ENCODE measurements at regions not wholly inside any gene's neighbourhood (a gene's known extent, or its start where the extent isn't known, plus 50 kb on each side); places are given as distances from the start of the nearest gene placed in this dataset.
"Not testable (repeated sequence)": the region's sequence is repeated elsewhere in the genome, so short reads cannot be mapped to it uniquely, and the experiment has no call there.

DNA sequence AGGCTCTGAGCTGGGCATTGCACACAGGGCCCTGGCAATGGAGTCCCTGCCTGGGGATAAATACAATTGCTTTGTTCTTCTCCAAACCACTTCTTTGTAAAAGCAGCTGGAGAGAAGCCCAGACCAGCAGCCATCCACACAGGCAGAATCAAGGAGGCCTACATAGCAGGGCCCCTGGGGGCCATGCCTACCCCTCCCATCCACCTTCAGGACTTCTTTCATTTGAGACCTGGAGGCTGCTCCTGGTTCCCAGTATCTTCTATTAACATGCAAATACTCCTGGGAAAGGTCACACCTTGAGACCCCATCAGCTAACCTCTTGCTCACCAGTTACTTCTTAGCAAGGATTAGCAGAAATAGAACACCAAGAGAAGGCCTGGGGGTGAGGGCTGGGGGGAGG lies 511.1 kb downstream of the SOX6 start:
- no peak for DNase-seq (ENCODE audit: low read depth)
- TF ChIP-seq CTCF (IDR thresholded peaks at IDR 0.05; ENCODE audit: low read length, missing control alignments) = no peak
- no peak overlapping the region for H3K4me3 ChIP-seq (replicated peaks; ENCODE audit: low read depth, low read length)

- DNase-seq (ENCODE audit: low read depth) = no peak
- no peak overlapping the region for H3K4me3 ChIP-seq (replicated peaks; ENCODE audit: low read depth, low read length)
- TF ChIP-seq CTCF (IDR thresholded peaks at IDR 0.05; ENCODE audit: low read length, missing control alignments) = no peak
Measured at GRCh38 chr11:15848631-15849168, 507.6 kb downstream of the SOX6 start.

DNA sequence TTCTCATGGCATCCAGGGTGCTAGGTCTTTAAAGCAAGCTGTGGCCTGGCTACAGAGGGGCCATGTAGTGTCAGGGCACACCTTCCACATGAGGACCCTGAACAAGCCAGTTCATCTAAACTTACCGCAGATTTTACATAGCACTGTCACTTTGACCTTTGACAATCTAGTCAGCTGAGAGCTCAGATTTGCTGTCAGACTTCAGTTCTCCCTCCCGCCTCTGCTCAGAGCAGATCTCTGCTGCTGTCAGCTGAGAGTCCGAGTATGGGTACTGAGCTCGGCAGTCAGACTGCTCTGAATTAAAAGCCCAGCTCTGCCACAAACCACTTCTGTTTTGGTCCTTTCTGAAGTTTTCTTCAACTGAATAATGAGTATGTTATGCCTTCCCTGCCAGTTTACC lies 507.1 kb downstream of the SOX6 start:
- no peak for DNase-seq (ENCODE audit: low read depth)
- TF ChIP-seq CTCF (IDR thresholded peaks at IDR 0.05; ENCODE audit: low read length, missing control alignments) = no peak
- no peak overlapping the region for H3K4me3 ChIP-seq (replicated peaks; ENCODE audit: low read depth, low read length)

DNA sequence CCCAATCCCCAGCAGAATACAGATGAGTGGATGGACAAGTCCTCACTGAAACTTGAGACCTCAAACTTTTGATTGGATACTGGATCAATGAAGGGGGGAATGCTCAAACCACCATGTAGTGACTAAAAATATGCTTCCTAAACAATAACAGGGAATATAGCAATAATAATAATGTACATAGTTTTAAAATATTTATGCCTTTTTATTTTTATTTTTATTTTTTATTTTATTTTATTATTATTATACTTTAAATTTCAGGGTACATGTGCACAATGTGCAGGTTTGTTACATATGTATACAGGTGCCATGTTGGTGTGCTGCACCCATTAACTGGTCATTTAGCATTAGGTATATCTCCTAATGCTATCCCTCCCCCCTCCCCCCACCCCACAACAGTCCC lies 506.0 kb downstream of the SOX6 start:
- not testable (repeated sequence) for H3K4me3 ChIP-seq (replicated peaks; ENCODE audit: low read depth, low read length)

GRCh38 chr11:15851051-15851498 lies 505.3 kb downstream of the SOX6 start:
- no peak overlapping the region for H3K4me3 ChIP-seq (replicated peaks; ENCODE audit: low read depth, low read length)
- TF ChIP-seq CTCF (IDR thresholded peaks at IDR 0.05; ENCODE audit: low read length, missing control alignments) = no peak
- peak; percentile 16 for DNase-seq (ENCODE audit: low read depth)

More for the DNA sequence above, 506.0 kb downstream of the SOX6 start:
- DNase-seq (ENCODE audit: low read depth) = not testable (repeated sequence)

DNA sequence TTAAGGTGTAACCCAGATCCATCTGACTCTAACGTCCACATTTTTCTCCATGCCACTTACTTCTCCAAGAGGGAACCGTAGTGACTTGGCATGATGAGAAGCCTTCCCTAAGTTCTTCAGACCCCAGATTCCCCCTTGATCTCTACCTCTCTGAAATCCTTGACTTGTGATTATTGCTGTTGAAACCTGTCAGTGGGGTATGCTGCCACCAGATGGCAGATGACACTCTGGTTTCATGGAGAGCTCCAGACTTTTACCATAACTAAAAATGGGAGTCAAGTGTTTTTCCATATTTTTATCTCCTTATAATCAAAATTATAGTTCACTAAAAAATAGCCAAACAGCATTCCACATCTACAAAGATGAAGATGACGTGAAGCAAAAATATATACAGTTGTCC lies 504.2 kb downstream of the SOX6 start:
- peak; percentile 38 for DNase-seq (ENCODE audit: low read depth)
- peak; percentile 49 for TF ChIP-seq CTCF (IDR thresholded peaks at IDR 0.05; ENCODE audit: low read length, missing control alignments)
- no peak overlapping the region for H3K4me3 ChIP-seq (replicated peaks; ENCODE audit: low read depth, low read length)

GRCh38 chr11:15854245-15854644 lies 502.1 kb downstream of the SOX6 start:
- no peak overlapping the region for H3K4me3 ChIP-seq (replicated peaks; ENCODE audit: low read depth, low read length)
- no peak for DNase-seq (ENCODE audit: low read depth)
- TF ChIP-seq CTCF (IDR thresholded peaks at IDR 0.05; ENCODE audit: low read length, missing control alignments) = no peak

Measured in fibroblast of pulmonary artery (primary cell).